Neural cell (in vitro differentiated cells): ENCODE measurements at regions not wholly inside any gene's neighbourhood (a gene's known extent, or its start where the extent isn't known, plus 50 kb on each side); places are given as distances from the start of the nearest gene placed in this dataset.

ENCODE experiments used
- H2AFZ ChIP-seq: fragments of 200-600, 300-800 bp; sonication (generic), shearing (Covaris generic); 2 replicates; pipeline ENCODE4 v1.6.0; 2014; ENCODE audit warnings: low read depth, mild to moderate bottlenecking, antibody characterized with exemption, low read length, moderate library complexity
- H3F3A ChIP-seq: fragments of 200-600 bp; shearing (Covaris generic); 2 replicates; pipeline ENCODE4 v1.6.1; 2016; ENCODE audit warnings: mild to moderate bottlenecking, moderate library complexity, mixed read lengths, antibody characterized with exemption, low read length; ENCODE audit not compliant: insufficient read depth, poor library complexity, severe bottlenecking
- H3K27ac ChIP-seq: fragments of 200-600, 300-800 bp; sonication (generic), shearing (Covaris generic); 2 replicates; pipeline ENCODE4 v1.5.1; 2014; ENCODE audit warnings: mild to moderate bottlenecking, low read length, moderate library complexity
- H3K27me3 ChIP-seq: fragments of 300-800, 200-600 bp; sonication (generic), shearing (Covaris generic); 2 replicates; pipeline ENCODE4 v1.6.0; 2014; ENCODE audit warnings: mild to moderate bottlenecking, low read depth, low read length, moderate library complexity; ENCODE audit not compliant: insufficient read depth
- H3K36me3 ChIP-seq: fragments of 300-800, 200-600 bp; sonication (generic), shearing (Covaris generic); 2 replicates; pipeline ENCODE4 v1.5.1; 2014; ENCODE audit warnings: mild to moderate bottlenecking, antibody characterized with exemption, low read length, moderate library complexity; ENCODE audit not compliant: insufficient read depth
- H3K4me2 ChIP-seq: fragments of 300-800, 200-600 bp; sonication (generic), shearing (Covaris generic); 2 replicates; pipeline ENCODE4 v1.6.0; 2014; ENCODE audit warnings: mild to moderate bottlenecking, low read length
- H3K4me3 ChIP-seq: fragments of 300-800, 200-600 bp; sonication (generic), shearing (Covaris generic); 2 replicates; pipeline ENCODE4 v1.5.1; 2014; ENCODE audit warnings: mild to moderate bottlenecking, low read length, moderate library complexity
- H3K79me2 ChIP-seq: fragments of 200-600 bp; shearing (Covaris generic); replicated peaks from 2 replicates; pipeline ENCODE4 v1.6.0; 2014; ENCODE audit warnings: mild to moderate bottlenecking, low read length, moderate library complexity; ENCODE audit not compliant: insufficient read depth
- H3K9ac ChIP-seq: fragments of 300-800, 200-600 bp; sonication (generic), shearing (Covaris generic); 2 replicates; pipeline ENCODE4 v1.6.1; 2016; ENCODE audit warnings: mild to moderate bottlenecking, low read length, mixed read lengths
- H3K9me2 ChIP-seq: fragments of 200-600 bp; shearing (Covaris generic); 2 replicates; pipeline ENCODE4 v1.6.1; 2016; ENCODE audit warnings: mild to moderate bottlenecking, low read length, mixed read lengths; ENCODE audit not compliant: insufficient read depth
- H3K9me3 ChIP-seq: fragments of 200-600, 300-800 bp; sonication (generic), shearing (Covaris generic); 2 replicates; pipeline ENCODE4 v1.6.1; 2016; ENCODE audit warnings: mild to moderate bottlenecking, mixed run types, low read length, moderate library complexity, mixed read lengths
- H4K20me1 ChIP-seq: fragments of 200-600 bp; shearing (Covaris generic); 2 replicates; pipeline ENCODE4 v1.6.1; 2016; ENCODE audit warnings: mild to moderate bottlenecking, mixed run types; ENCODE audit not compliant: insufficient read depth
- EP300 ChIP-seq: fragments of 450-650 bp; conservative IDR thresholded peaks from 2 replicates; pipeline ENCODE4 v1.6.1; 2014; ENCODE audit warnings: antibody characterized with exemption, mild to moderate bottlenecking, moderate library complexity; ENCODE audit not compliant: poor library complexity, severe bottlenecking
- EZH2 ChIP-seq: fragments of 200-600, 300-800 bp; shearing (Covaris generic), sonication (generic); IDR thresholded peaks from 2 replicates; pipeline ENCODE4 v1.6.1; 2014; ENCODE audit warnings: antibody characterized with exemption, low read length, borderline replicate concordance, mild to moderate bottlenecking; ENCODE audit not compliant: insufficient read depth, poor library complexity, severe bottlenecking
- MXI1 ChIP-seq: fragments of 450-650 bp; conservative IDR thresholded peaks from 2 replicates; pipeline ENCODE4 v1.6.1; 2014; ENCODE audit warnings: antibody characterized with exemption, mild to moderate bottlenecking; ENCODE audit not compliant: poor library complexity, severe bottlenecking
- POLR2AphosphoS5 ChIP-seq: IDR thresholded peaks from 2 replicates; pipeline ENCODE4 v1.6.1; 2012
- RAD21 ChIP-seq: fragments of 450-650 bp; conservative IDR thresholded peaks from 2 replicates; pipeline ENCODE4 v1.6.1; 2014; ENCODE audit warnings: antibody characterized with exemption, mild to moderate bottlenecking, moderate library complexity
- SMC3 ChIP-seq: fragments of 450-650 bp; conservative IDR thresholded peaks from 2 replicates; pipeline ENCODE4 v1.6.1; 2014; ENCODE audit warnings: antibody characterized with exemption, mild to moderate bottlenecking, moderate library complexity; ENCODE audit not compliant: poor library complexity
- TAF1 ChIP-seq: IDR thresholded peaks from 2 replicates; pipeline ENCODE4 v1.6.1; 2012; ENCODE audit warnings: low read depth
- TF ChIP-seq, protein P1 (sequence below): IDR thresholded peaks from 2 replicates; pipeline ENCODE4 v1.6.1; 2012; ENCODE audit warnings: borderline replicate concordance
- TF ChIP-seq, protein P2 (sequence below): fragments of 450-650 bp; IDR thresholded peaks from 2 replicates; pipeline ENCODE4 v1.5.1; 2014; ENCODE audit warnings: antibody characterized with exemption, mild to moderate bottlenecking, moderate library complexity; ENCODE audit not compliant: poor library complexity, severe bottlenecking

DNA sequence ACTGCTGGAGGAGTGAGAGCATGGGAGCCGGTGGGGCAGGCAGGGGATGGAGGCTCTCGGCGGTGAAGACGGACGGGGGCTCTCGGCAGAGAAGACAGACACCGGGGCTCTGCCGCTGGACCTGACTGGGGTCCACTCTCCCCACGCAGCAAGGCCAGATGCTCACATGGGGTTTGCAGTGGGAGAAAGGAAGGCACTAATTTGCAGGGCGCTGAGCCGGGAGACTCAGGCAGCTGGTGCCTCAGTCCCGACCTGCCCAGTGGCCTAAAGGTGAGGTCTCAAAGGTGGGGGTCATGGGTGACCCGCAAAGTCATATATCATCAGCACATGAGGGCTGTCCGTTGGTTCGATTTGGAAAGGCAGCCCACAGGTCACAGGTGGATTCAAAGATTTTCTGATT is 187.3 kb downstream of the ERMARD start:
- no peaks in the 10 kb centered on the region for H3K27me3 ChIP-seq
- H3K79me2 ChIP-seq = no peaks in the 10 kb centered on the region
- no peak overlapping the region for H3K9ac ChIP-seq
- no peak overlapping the region for H3K27ac ChIP-seq
- no peaks in the 10 kb centered on the region for H4K20me1 ChIP-seq
- no peak overlapping the region for H2AFZ ChIP-seq
- H3F3A ChIP-seq = no peaks in the 10 kb centered on the region
- H3K9me2 ChIP-seq = no peaks in the 10 kb centered on the region
- H3K9me3 ChIP-seq = no peaks in the 10 kb centered on the region
- TF ChIP-seq POLR2AphosphoS5 = no peak
- TF ChIP-seq EZH2 = no peak
- no peak for TF ChIP-seq RAD21
- TF ChIP-seq TAF1 = no peak
- TF ChIP-seq SMC3 = no peak
- no peak overlapping the region for H3K4me3 ChIP-seq
- H3K36me3 ChIP-seq = no peaks in the 10 kb centered on the region
- H3K4me2 ChIP-seq = no peak overlapping the region

DNA sequence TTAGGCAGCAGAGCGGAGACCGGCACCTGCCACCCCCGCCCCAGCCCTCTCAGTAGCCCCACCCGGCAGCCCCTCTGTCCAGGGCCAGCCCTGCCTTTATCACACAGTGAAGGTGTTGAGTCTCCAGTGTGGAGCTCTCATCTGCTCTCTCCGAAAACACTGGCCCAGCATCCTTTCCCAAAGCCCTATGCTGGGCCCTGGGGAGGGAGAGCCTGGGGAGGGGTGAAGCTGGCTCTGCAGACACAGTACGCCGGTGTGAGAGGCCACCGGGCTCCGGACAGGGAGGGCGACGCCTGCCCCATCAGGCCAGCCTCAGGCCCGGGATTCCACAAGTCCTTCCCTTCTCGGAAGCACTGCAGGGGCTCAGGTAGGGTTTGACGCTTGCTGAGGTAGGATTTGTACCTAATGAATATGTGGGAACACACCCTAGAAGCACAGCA is 186.9 kb downstream of the ERMARD start:
- H2AFZ ChIP-seq = no peak overlapping the region
- no peaks in the 10 kb centered on the region for H3K9me2 ChIP-seq
- no peaks in the 10 kb centered on the region for H4K20me1 ChIP-seq
- H3K79me2 ChIP-seq = no peaks in the 10 kb centered on the region
- TF ChIP-seq MXI1 = no peak
- H3K9me3 ChIP-seq = no peaks in the 10 kb centered on the region
- H3K4me3 ChIP-seq = no peak overlapping the region
- H3K36me3 ChIP-seq = no peaks in the 10 kb centered on the region
- no peak overlapping the region for H3K27ac ChIP-seq
- no peak overlapping the region for H3K4me2 ChIP-seq
- no peak overlapping the region for H3K9ac ChIP-seq
- no peaks in the 10 kb centered on the region for H3K27me3 ChIP-seq
- H3F3A ChIP-seq = no peaks in the 10 kb centered on the region

DNA sequence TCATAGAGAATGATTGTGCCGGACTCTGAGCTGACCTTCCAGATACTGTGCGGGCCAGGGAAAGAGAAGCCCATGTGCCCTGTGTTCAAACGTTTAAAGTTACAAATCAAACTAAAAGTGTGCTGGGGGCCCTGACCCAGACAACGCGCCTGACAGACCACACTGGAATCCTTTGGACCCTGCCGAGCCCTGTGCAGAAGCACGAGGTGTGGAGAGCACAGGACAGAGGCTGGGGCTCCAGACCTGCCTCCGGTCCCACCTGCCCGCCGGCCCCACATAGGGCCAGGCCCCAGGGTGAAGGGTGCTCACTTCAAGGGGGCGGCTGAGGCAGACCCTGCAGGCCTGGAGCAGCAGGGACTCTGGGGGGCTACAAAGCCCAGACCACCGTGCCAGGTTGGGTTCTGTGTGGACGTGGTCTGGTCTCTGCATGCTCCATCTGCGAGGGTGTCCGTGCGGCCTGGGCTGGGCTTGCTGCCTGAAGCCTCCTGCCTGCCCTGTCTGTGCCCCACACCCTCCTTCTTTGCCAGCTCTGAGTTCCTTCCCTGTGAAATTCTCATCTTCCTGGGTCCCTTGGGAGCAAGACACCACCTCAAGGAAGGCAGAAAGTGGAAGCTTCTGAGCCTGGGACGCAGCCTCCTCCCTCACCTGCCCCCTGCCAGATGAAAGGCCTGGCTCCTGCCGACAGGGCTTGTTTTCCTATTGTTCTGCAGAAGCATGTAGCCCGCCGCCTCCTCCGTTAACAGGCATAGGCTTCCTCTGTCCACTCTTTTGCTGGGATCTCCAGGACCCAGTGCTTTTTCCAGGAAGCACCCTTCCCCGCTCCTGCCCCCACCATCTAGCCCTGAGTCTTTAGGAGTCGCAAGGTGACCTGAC is 186.2 kb downstream of the ERMARD start:
- no peak for TF ChIP-seq EP300
- no peak for TF ChIP-seq POLR2AphosphoS5
- no peak for TF ChIP-seq SMC3
- no peak for TF ChIP-seq MXI1
- TF ChIP-seq, protein P1, sequence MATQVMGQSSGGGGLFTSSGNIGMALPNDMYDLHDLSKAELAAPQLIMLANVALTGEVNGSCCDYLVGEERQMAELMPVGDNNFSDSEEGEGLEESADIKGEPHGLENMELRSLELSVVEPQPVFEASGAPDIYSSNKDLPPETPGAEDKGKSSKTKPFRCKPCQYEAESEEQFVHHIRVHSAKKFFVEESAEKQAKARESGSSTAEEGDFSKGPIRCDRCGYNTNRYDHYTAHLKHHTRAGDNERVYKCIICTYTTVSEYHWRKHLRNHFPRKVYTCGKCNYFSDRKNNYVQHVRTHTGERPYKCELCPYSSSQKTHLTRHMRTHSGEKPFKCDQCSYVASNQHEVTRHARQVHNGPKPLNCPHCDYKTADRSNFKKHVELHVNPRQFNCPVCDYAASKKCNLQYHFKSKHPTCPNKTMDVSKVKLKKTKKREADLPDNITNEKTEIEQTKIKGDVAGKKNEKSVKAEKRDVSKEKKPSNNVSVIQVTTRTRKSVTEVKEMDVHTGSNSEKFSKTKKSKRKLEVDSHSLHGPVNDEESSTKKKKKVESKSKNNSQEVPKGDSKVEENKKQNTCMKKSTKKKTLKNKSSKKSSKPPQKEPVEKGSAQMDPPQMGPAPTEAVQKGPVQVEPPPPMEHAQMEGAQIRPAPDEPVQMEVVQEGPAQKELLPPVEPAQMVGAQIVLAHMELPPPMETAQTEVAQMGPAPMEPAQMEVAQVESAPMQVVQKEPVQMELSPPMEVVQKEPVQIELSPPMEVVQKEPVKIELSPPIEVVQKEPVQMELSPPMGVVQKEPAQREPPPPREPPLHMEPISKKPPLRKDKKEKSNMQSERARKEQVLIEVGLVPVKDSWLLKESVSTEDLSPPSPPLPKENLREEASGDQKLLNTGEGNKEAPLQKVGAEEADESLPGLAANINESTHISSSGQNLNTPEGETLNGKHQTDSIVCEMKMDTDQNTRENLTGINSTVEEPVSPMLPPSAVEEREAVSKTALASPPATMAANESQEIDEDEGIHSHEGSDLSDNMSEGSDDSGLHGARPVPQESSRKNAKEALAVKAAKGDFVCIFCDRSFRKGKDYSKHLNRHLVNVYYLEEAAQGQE = no peak
- TF ChIP-seq EZH2 = no peak
- TF ChIP-seq RAD21 = no peak
- TF ChIP-seq, protein P2, sequence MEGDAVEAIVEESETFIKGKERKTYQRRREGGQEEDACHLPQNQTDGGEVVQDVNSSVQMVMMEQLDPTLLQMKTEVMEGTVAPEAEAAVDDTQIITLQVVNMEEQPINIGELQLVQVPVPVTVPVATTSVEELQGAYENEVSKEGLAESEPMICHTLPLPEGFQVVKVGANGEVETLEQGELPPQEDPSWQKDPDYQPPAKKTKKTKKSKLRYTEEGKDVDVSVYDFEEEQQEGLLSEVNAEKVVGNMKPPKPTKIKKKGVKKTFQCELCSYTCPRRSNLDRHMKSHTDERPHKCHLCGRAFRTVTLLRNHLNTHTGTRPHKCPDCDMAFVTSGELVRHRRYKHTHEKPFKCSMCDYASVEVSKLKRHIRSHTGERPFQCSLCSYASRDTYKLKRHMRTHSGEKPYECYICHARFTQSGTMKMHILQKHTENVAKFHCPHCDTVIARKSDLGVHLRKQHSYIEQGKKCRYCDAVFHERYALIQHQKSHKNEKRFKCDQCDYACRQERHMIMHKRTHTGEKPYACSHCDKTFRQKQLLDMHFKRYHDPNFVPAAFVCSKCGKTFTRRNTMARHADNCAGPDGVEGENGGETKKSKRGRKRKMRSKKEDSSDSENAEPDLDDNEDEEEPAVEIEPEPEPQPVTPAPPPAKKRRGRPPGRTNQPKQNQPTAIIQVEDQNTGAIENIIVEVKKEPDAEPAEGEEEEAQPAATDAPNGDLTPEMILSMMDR = no peak
- no peak for TF ChIP-seq TAF1
- H3K9me3 ChIP-seq = no peaks in the 10 kb centered on the region
- H3K9ac ChIP-seq = no peak overlapping the region
- H3K79me2 ChIP-seq = no peaks in the 10 kb centered on the region
- H3F3A ChIP-seq = no peaks in the 10 kb centered on the region
- H3K36me3 ChIP-seq = no peaks in the 10 kb centered on the region
- H3K27me3 ChIP-seq = no peaks in the 10 kb centered on the region
- H3K27ac ChIP-seq = no peak overlapping the region
- H2AFZ ChIP-seq = no peak overlapping the region
- no peak overlapping the region for H3K4me3 ChIP-seq
- H3K4me2 ChIP-seq = no peak overlapping the region
- no peaks in the 10 kb centered on the region for H4K20me1 ChIP-seq
- no peaks in the 10 kb centered on the region for H3K9me2 ChIP-seq
